ENCODE measurements at regions not wholly inside any gene's neighbourhood (a gene's known extent, or its start where the extent isn't known, plus 50 kb on each side); places are given as distances from the start of the nearest gene placed in this dataset.

DNA sequence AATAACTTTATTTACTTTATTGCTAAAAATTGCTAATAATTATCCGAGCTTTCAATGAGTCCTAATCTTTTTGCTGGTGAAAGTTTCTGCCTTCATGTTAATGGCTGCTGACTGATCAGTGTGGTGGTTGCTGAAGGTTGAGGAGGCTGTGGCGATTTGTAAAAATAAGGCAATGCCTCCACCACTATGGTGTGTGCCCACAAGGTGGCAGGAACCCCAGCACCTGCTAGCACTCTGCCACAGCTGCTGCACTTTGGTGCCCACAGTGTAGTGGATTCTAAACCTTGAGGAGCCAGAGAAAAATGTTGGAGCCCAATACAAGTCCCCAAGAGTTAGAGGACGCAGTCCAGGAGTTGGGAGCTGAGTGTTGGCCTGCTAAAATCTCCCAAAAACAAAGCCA, 1237.1 kb downstream of the PCDH19 start:
- Histone ChIP-seq H3K4me3 (ENCODE audit: low read length) (no peak overlapping the region), H3K27me3 (ENCODE audit: low read depth, low read length) (no peaks in the 10 kb centered on the region), H3K9ac (ENCODE audit: low read length) (no peak overlapping the region), H3K79me2 (ENCODE audit: low read length) (no peaks in the 10 kb centered on the region), H3K9me3 (ENCODE audit: insufficient read depth, low read length) (no peaks in the 10 kb centered on the region), H3K27ac (ENCODE audit: low read length) (no peak overlapping the region), H3K4me2 (ENCODE audit: low read length) (no peak overlapping the region), H3K4me1 (ENCODE audit: low read length) (no peaks in the 10 kb centered on the region), H2AFZ (ENCODE audit: low read depth, low read length) (no peak overlapping the region), H4K20me1 (ENCODE audit: insufficient read depth, low read length) (no peaks in the 10 kb centered on the region), H3K36me3 (replicated peaks; ENCODE audit: low read depth, low read length) (no peaks in the 10 kb centered on the region)
- TF ChIP-seq CTCF (IDR thresholded peaks at IDR 0.05; ENCODE audit: low read depth, low read length) = peak; percentile 13; the same call in 1 of the 2 replicates
- no peak for TF ChIP-seq EZH2phosphoT487 (IDR thresholded peaks at IDR 0.05; ENCODE audit: low read depth)

DNA sequence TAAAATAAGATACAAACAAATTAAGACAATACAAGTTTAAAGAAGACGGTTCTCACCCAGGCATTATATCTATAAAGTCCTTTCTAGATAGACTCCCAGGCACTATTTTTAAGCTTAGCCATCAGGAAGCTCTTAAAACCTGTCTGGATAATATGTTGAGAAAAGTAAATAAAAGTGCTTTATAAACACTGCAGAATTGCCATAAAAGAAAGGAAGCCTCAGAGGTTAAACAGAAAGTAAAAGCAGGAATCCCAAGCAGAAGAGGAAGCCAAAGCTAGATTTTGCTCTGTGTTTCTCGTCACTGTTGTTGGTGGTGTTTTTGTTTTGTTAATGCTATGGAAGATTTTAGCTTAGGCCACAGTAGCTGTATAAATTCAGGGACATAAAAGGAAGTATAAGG, 1267.3 kb downstream of the PCDH19 start:
- Histone ChIP-seq H3K27me3 (ENCODE audit: low read depth, low read length) (no peaks in the 10 kb centered on the region), H3K9ac (ENCODE audit: low read length) (peak overlapping the region; percentile 38; the same call in 1 of the 2 replicates), H3K4me1 (ENCODE audit: low read length) (no peaks in the 10 kb centered on the region), H3K4me3 (ENCODE audit: low read length) (peak overlapping the region; percentile 63), H4K20me1 (ENCODE audit: insufficient read depth, low read length) (no peaks in the 10 kb centered on the region), H3K4me2 (ENCODE audit: low read length) (peak overlapping the region; percentile 72), H3K36me3 (replicated peaks; ENCODE audit: low read depth, low read length) (no peaks in the 10 kb centered on the region), H2AFZ (ENCODE audit: low read depth, low read length) (peak overlapping the region; percentile 91), H3K79me2 (ENCODE audit: low read length) (no peaks in the 10 kb centered on the region), H3K9me3 (ENCODE audit: insufficient read depth, low read length) (no peaks in the 10 kb centered on the region), H3K27ac (ENCODE audit: low read length) (no peak overlapping the region)
- TF ChIP-seq CTCF (IDR thresholded peaks at IDR 0.05; ENCODE audit: low read depth, low read length) (no peak), EZH2phosphoT487 (IDR thresholded peaks at IDR 0.05; ENCODE audit: low read depth) (no peak)

GRCh38 chrX:99137488-99137887, 1272.6 kb downstream of the PCDH19 start:
- H3K4me3 ChIP-seq (ENCODE audit: low read length) = no peak overlapping the region
- no peak for TF ChIP-seq CTCF (IDR thresholded peaks at IDR 0.05; ENCODE audit: low read depth, low read length)
- no peak for TF ChIP-seq EZH2phosphoT487 (IDR thresholded peaks at IDR 0.05; ENCODE audit: low read depth)
- no peak overlapping the region for H3K27ac ChIP-seq (ENCODE audit: low read length)
- no peaks in the 10 kb centered on the region for H3K36me3 ChIP-seq (replicated peaks; ENCODE audit: low read depth, low read length)
- H4K20me1 ChIP-seq (ENCODE audit: insufficient read depth, low read length) = no peaks in the 10 kb centered on the region
- no peaks in the 10 kb centered on the region for H3K9me3 ChIP-seq (ENCODE audit: insufficient read depth, low read length)
- H3K4me1 ChIP-seq (ENCODE audit: low read length) = no peaks in the 10 kb centered on the region
- no peaks in the 10 kb centered on the region for H3K79me2 ChIP-seq (ENCODE audit: low read length)
- H2AFZ ChIP-seq (ENCODE audit: low read depth, low read length) = no peak overlapping the region
- H3K4me2 ChIP-seq (ENCODE audit: low read length) = peak overlapping the region; percentile 4; the same call in 1 of the 2 replicates
- H3K27me3 ChIP-seq (ENCODE audit: low read depth, low read length) = no peaks in the 10 kb centered on the region
- H3K9ac ChIP-seq (ENCODE audit: low read length) = no peak overlapping the region

GRCh38 chrX:99117011-99117410, 1293.1 kb downstream of the PCDH19 start:
- Histone ChIP-seq H2AFZ (ENCODE audit: low read depth, low read length) (no peak overlapping the region), H4K20me1 (ENCODE audit: insufficient read depth, low read length) (no peaks in the 10 kb centered on the region), H3K4me3 (ENCODE audit: low read length) (no peak overlapping the region), H3K27ac (ENCODE audit: low read length) (no peak overlapping the region), H3K4me1 (ENCODE audit: low read length) (no peaks in the 10 kb centered on the region), H3K4me2 (ENCODE audit: low read length) (no peak overlapping the region), H3K27me3 (ENCODE audit: low read depth, low read length) (no peaks in the 10 kb centered on the region), H3K36me3 (replicated peaks; ENCODE audit: low read depth, low read length) (no peaks in the 10 kb centered on the region), H3K79me2 (ENCODE audit: low read length) (no peaks in the 10 kb centered on the region), H3K9me3 (ENCODE audit: insufficient read depth, low read length) (no peaks in the 10 kb centered on the region), H3K9ac (ENCODE audit: low read length) (no peak overlapping the region)
- TF ChIP-seq CTCF (IDR thresholded peaks at IDR 0.05; ENCODE audit: low read depth, low read length) (no peak), EZH2phosphoT487 (IDR thresholded peaks at IDR 0.05; ENCODE audit: low read depth) (no peak)

All from OCI-LY3 (cell line).